GM18502 (cell line): ENCODE measurements at regions not wholly inside any gene's neighbourhood (a gene's known extent, or its start where the extent isn't known, plus 50 kb on each side); places are given as distances from the start of the nearest gene placed in this dataset.
A peak's percentile ranks its signal among the peaks of the same experiment; 100 is the strongest.

Experiments used
- ATAC-seq: cut with Tn5 transposase; IDR thresholded peaks from one replicate; pipeline ENCODE4 v1.9.1; 2021; ENCODE audit warnings: mild to moderate bottlenecking; ENCODE audit not compliant: unreplicated experiment, poor library complexity

DNA sequence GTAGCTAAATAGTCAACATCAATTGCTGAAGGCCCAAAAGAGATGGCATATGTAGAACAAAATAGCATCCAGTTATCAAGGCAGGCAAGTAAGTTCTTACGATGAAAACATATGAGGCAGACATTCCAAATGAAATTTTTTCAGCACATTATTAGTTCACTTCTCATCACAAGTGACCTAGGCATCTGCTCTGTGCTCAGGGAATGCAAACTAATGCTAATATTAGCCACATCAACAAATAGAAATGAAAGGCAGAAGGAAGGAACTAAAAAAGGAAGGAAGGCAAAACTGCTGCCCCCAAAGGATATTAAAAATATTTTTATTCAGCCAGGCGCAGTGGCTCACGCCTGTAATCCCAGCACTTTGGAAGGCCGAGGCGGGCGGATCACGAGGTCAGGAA is 51.2 kb upstream of the ROCK1 start:
- no peak for ATAC-seq

DNA sequence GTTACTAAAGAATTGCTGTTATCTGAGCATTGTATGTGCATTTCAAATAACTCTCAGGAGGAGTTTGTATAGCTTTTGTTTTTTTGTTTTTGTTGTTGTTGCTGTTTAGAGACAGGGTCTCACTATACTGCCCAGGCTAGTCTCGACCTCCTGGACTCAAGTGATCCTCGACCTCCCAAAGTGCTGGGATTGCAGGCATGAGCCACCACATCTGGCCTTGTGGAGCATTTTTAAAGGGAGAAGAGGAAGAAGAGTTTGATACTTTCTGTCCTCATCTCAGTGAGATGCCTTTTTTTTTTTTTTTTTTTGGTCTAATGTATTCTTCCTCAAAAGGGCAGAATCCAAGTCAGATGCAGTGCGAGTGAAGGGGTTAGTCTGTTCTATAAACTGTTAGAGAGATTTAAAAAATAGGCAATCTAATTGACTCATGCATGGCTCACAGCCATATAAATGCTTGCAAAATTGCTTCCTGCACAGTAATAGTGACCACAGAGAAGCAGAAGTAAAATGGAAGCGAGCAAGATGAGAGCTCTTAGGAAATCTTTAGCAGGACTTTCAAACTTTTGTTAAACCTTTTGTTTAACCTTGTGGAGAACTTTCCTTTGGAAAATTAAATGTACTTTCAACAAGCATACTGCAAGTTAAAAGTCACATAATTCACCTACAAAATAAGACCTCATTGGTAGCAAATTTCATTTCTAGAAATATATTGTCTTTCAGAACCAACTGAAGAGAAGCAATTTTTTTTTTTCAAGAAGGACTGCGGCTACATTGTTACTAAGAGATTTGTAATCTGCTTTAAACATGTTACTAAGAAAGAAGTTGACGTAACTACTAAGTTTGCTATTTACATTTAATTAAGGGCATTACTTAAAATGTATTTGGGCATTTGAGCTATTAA is 52.3 kb upstream of the ROCK1 start:
- ATAC-seq = no peak

- ATAC-seq = no peak
Measured at GRCh38 chr18:21164548-21165095, 53.0 kb upstream of the ROCK1 start.

DNA sequence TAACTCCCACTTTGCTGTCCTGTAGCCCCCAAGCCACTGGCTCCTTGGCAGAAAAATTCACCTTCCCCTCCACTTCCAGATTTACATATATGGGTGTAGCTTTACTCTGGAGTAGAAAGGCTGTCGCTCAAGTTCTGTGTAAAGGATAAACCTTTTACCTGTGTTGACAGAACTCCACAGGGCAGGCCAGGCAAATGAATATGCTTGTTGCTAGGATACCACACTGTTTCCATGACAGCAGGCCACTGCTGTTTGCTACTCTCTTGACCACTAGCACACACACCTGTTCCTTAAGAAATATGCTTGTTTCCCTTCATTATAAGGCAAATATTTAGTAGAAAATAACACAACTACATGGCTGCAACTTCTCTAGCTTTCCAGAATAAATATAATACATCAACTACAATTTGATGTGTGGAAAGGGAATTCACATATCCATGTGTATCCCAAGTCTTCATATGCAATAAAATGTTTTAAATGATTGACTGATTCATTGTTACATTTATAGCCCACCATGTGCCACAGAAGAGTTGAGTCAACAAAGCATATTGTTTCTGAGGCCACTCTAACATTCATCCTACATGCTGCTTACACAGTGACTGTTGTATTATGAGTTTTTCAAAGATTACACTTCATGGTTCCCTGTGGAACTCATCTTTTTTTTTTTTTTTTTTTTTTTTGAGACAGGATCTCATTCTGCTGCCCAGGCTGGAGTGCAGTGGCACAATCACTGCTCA is 56.2 kb upstream of the ROCK1 start:
- no peak for ATAC-seq

- no peak for ATAC-seq
Measured at GRCh38 chr18:21168880-21169279, 57.3 kb upstream of the ROCK1 start.

DNA sequence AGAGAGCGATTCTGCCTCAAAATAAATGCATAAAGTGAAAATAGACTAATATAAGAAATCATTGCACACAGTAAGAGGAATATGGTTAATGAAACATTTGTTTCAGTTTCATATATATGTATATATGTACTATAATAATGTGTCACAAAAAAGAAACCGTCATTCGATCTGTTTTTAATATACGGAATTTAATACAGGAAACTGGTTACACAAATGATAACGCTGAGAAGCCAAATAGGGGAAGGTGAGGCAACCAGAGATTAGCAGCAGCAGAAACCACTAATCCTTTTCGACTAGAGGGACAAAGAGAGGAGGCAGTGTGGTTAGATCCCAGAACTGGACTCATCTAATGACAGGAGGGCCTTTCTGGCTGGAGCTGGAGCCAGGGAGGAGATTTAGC is 64.2 kb upstream of the GREB1L start:
- no peak for ATAC-seq

- peak; percentile 87 for ATAC-seq
Measured at GRCh38 chr18:21179590-21180220, 62.3 kb upstream of the GREB1L start.

DNA sequence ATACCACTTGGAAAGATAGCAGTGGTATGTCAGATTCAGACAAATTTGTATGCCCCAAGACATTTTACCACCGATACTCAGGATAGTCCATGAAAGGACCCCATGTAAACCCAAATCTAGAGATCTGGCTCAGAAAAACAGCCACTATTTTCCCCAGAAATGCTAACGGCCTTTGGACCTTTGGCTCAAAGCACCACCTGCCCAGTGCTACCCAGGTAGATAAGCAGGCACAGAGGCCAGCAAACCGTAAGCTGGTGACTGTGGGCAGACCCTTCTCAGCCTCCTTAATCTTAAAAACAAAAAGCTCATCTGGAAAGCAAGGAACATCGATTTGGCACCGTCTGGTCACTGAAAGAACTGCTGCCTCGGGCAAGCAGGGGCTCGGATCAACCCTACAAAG is 61.4 kb upstream of the GREB1L start:
- no peak for ATAC-seq

- no peak for ATAC-seq
Measured at GRCh38 chr18:21181766-21182165, 60.3 kb upstream of the GREB1L start.

GRCh38 chr18:21183670-21184069 is 58.4 kb upstream of the GREB1L start:
- ATAC-seq = no peak

- ATAC-seq = no peak
Measured at GRCh38 chr18:21184396-21184996, 57.5 kb upstream of the GREB1L start.

DNA sequence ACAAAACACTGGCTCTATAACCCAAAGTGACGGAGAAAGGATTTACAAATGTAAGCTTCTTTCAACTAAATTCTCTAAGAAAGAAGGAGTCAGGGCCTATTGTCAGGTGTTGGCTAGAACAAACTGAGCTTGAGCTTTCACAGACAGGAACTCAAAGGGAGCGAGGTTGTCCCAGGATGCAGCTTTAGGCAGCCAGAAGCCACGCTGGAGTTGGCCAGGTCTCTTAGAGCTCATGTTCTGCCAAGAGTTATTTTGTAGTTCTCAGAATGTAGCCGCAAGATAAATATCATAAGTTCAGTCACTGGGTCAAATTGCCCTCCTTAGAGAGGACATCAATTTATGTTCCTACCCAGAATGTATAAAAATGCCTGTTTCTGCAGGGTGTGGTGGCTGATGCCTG is 54.1 kb upstream of the GREB1L start:
- no peak for ATAC-seq

DNA sequence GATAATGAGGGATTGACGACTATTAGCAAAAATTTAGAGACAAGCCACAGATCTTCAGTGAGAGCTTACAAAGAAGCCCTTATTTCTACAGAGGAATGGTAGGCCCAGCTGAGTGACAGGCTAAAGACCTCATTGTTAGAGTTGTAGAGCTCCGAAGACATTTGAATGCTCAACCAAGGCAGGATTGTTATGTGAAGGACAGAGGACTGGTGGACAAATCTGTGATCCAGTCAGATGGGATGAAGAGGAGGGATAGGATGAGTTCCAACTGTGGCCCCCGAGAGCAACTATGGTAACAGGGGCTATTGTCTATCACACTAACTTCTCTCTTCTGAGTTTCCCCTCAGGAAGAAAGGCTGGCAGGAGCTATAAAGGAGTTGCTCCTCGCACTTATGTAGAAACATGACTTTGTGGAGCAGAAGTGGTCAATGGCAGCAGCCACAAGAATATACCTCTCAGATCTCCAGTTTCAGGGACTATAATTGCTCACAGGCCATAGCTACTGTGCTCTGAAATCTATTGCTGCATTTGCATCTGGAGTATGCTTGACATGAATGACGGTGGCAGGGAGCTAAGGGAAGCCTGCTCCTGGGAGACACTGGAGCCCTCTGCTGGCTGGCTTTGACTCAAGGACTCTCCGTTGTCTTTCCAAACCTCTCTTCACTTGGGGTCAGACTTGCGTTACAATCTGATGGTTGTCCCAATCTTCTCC is 50.3 kb upstream of the GREB1L start:
- no peak for ATAC-seq
